ENCODE measurements at regions not wholly inside any gene's neighbourhood (a gene's known extent, or its start where the extent isn't known, plus 50 kb on each side); places are given as distances from the start of the nearest gene placed in this dataset.

DNA sequence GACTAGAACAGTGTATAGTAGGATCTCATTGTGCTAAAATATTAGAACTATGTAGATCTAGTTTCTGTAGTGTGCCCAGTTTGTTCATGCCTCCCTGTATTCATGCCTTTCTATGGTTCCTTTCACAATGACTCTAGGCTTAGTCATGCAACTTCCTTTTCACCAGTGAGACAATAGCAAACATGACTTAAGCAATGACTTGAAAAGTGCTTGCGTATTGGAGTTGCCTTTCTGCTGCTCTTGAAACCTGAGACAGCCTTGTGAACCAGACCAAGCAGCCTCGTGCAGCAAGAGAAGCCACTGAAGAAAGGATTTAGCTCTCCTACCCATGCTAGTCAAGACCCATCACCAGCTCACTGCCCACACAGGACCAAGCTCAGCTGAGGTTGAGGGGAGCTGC lies 294.5 kb upstream of the TAS2R1 start:
- Histone ChIP-seq H3K4ac (ENCODE audit: low read depth, low read length) (peak overlapping the region; percentile 85), H3K9me1 (ENCODE audit: insufficient read depth, low read length) (peaks cover 13% of the 10 kb centered on the region), H3K9me3 (ENCODE audit: control insufficient read depth, insufficient read depth, low read length) (no peaks in the 10 kb centered on the region), H3K14ac (replicated peaks; ENCODE audit: low read depth, low read length) (peak overlapping the region; percentile 70), H3K4me1 (ENCODE audit: control insufficient read depth, insufficient read depth, low read length) (peaks cover 10% of the 10 kb centered on the region), H2BK5ac (ENCODE audit: low read depth, low read length, poor library complexity, severe bottlenecking) (peak overlapping the region; percentile 86), H3K4me2 (ENCODE audit: low read depth, low read length) (no peak overlapping the region), H2AFZ (replicated peaks; ENCODE audit: low read length, poor library complexity) (peak overlapping the region; percentile 80), H3K27ac (ENCODE audit: insufficient read depth, low read length) (peak overlapping the region; percentile 83), H3K36me3 (ENCODE audit: control insufficient read depth, insufficient read depth, low read length) (no peaks in the 10 kb centered on the region), H3K79me1 (ENCODE audit: low read depth in 1 of 2, low read length in 2 of 2) (no peaks in the 10 kb centered on the region), H4K20me1 (ENCODE audit: insufficient read depth, low read length) (no peaks in the 10 kb centered on the region), H3K27me3 (ENCODE audit: control insufficient read depth, insufficient read depth, low read length) (no peaks in the 10 kb centered on the region), H2BK20ac (ENCODE audit: low read depth, low read length) (peak overlapping the region; percentile 92; the same call in 1 of the 2 replicates), H2BK15ac (ENCODE audit: low read depth, low read length) (peak overlapping the region; percentile 75; the same call in 2 of the 3 replicates), H2BK120ac (ENCODE audit: low read depth, low read length) (peak overlapping the region; percentile 90), H2AK9ac (replicated peaks; ENCODE audit: low read depth, low read length, poor library complexity) (peak overlapping the region; percentile 13), H3K18ac (ENCODE audit: low read depth, low read length) (peak overlapping the region; percentile 64), H4K91ac (ENCODE audit: insufficient read depth, low read depth, low read length) (peak overlapping the region; percentile 84), H3K56ac (ENCODE audit: extremely low read depth, insufficient read depth, low read length) (peak overlapping the region; percentile 45; the same call in 1 of the 2 replicates), H3K23ac (ENCODE audit: low read depth, low read length) (peak overlapping the region; percentile 51; the same call in 1 of the 2 replicates), H3K4me3 (ENCODE audit: insufficient read depth, low read depth, low read length) (no peak overlapping the region), H4K8ac (ENCODE audit: low read depth in 2 of 2, low read length in 2 of 2) (peak overlapping the region; percentile 17 to 79), H3K9ac (ENCODE audit: low read depth, low read length) (no peak overlapping the region; the same call in 1 of the 2 replicates), H2AK5ac (ENCODE audit: low read depth, low read length) (peak overlapping the region; percentile 87), H4K5ac (ENCODE audit: low read depth, low read length) (peak overlapping the region; percentile 15; the same call in 1 of the 2 replicates)
- TF ChIP-seq SMC3 (IDR thresholded peaks at IDR 0.05; ENCODE audit: low read depth, low read length), result peak; percentile 21; the same call in 1 of the 2 replicates
- TF ChIP-seq POLR2A (IDR thresholded peaks at IDR 0.05; ENCODE audit: low read depth, low read length), result 0 out of 2 replicates have a peak, but pooled peaks have one; percentile 35
- peak; percentile 67 for TF ChIP-seq MAFK (IDR thresholded peaks at IDR 0.05; ENCODE audit: low read depth, low read length)
- peak; percentile 8; the same call in 1 of the 2 replicates for TF ChIP-seq RAD21 (IDR thresholded peaks at IDR 0.05; ENCODE audit: low read length)
- 0 out of 2 replicates have a peak, but pooled peaks have one; percentile 41 for TF ChIP-seq NFE2L2 (IDR thresholded peaks at IDR 0.05; ENCODE audit: low read depth, low read length)
- TF ChIP-seq CHD1 (IDR thresholded peaks at IDR 0.05; ENCODE audit: low read depth, low read length), result no peak
- TF ChIP-seq, protein P1, sequence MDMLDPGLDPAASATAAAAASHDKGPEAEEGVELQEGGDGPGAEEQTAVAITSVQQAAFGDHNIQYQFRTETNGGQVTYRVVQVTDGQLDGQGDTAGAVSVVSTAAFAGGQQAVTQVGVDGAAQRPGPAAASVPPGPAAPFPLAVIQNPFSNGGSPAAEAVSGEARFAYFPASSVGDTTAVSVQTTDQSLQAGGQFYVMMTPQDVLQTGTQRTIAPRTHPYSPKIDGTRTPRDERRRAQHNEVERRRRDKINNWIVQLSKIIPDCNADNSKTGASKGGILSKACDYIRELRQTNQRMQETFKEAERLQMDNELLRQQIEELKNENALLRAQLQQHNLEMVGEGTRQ (IDR thresholded peaks at IDR 0.05; ENCODE audit: low read depth, low read length), result no peak
- TF ChIP-seq BHLHE40 (IDR thresholded peaks at IDR 0.05; ENCODE audit: low read depth, low read length), result peak; percentile 57; the same call in 1 of the 2 replicates
- TF ChIP-seq MXI1 (IDR thresholded peaks at IDR 0.05; ENCODE audit: borderline replicate concordance, low read depth, low read length), result no peak
- TF ChIP-seq FOS (IDR thresholded peaks at IDR 0.05; ENCODE audit: low read depth, low read length), result peak; percentile 87
- peak; percentile 99 for TF ChIP-seq CEBPB (IDR thresholded peaks at IDR 0.05; ENCODE audit: low read depth, low read length)
- ChIA-PET POLR2A (ENCODE audit: unreplicated experiment) (no interaction called here), CTCF (no interaction called here)
- BruUV-seq (replicated peaks), result no TSS peak
- intact Hi-C loops (cut with micrococcal nuclease), result loop anchor here (10.0 kb wide), 1 partner anchor 380 kb away; the partner anchor contains the start of gene SEMA5A
- DNase-seq, result peak; percentile 99
- WGBS, 2 experiments (ENCODE audit: extremely low coverage in 2 of 2, insufficient read length in 1 of 2), result no CpG with 5 or more reads among the region's 2 CpGs
- ATAC-seq (ENCODE audit: low read depth), result peak; percentile 90
- dilution Hi-C loops (cut with HindIII; ENCODE audit: low sequenced_read_pairs, unreplicated experiment), result no loop called here
- in situ Hi-C loops (cut with MboI; ENCODE audit: low sequenced_read_pairs), result no loop called here

Data from IMR-90 (cell line).